ENCODE measurements at regions not wholly inside any gene's neighbourhood (a gene's known extent, or its start where the extent isn't known, plus 50 kb on each side); places are given as distances from the start of the nearest gene placed in this dataset.

DNA sequence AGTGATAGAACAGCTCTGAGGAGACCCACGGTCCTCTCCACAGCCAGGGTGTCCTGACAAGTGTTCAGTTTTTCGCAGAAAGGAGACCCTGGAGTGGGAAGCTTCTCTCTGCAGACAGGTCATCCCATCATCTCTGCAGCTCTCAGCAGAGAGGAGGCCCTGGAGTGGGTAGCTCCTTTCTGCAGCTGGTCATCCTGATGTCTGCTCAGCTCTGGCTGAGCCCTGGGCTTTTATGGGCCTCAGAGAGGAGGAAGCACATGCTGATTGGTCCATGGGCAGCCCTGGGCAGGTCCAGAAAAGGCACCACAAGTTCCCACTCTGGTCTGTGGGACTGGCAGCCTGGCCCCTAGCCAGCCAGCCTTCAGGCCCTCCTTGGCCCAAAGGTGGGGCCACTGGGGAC lies 72.3 kb upstream of the ST3GAL5 start:
- TF ChIP-seq, protein P1, sequence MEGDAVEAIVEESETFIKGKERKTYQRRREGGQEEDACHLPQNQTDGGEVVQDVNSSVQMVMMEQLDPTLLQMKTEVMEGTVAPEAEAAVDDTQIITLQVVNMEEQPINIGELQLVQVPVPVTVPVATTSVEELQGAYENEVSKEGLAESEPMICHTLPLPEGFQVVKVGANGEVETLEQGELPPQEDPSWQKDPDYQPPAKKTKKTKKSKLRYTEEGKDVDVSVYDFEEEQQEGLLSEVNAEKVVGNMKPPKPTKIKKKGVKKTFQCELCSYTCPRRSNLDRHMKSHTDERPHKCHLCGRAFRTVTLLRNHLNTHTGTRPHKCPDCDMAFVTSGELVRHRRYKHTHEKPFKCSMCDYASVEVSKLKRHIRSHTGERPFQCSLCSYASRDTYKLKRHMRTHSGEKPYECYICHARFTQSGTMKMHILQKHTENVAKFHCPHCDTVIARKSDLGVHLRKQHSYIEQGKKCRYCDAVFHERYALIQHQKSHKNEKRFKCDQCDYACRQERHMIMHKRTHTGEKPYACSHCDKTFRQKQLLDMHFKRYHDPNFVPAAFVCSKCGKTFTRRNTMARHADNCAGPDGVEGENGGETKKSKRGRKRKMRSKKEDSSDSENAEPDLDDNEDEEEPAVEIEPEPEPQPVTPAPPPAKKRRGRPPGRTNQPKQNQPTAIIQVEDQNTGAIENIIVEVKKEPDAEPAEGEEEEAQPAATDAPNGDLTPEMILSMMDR (IDR thresholded peaks at IDR 0.05; ENCODE audit: borderline replicate concordance, extremely low read depth, low read length, poor library complexity, severe bottlenecking): no peak
- TF ChIP-seq EZH2 (IDR thresholded peaks at IDR 0.05; ENCODE audit: borderline replicate concordance, low read depth, low read length, severe bottlenecking): no peak

Measured in DND-41 (cell line).